Activated naive CD4-positive, alpha-beta T cell treated with Interleukin-2 at 50 U/mL for 16 hours (primary cell): ENCODE measurements at regions not wholly inside any gene's neighbourhood (a gene's known extent, or its start where the extent isn't known, plus 50 kb on each side); places are given as distances from the start of the nearest gene placed in this dataset.

ENCODE experiments used
- DNase-seq: peaks from one replicate; pipeline ENCODE4 v3.0.0-alpha.2; 2020

- no peak for DNase-seq
These were observed 1438.1 kb upstream of the TENM3 start for GRCh38 chr4:180805101-180805500.

GRCh38 chr4:180808862-180809261 lies 1434.3 kb upstream of the TENM3 start:
- DNase-seq: no peak

- DNase-seq: no peak
These were observed 1433.8 kb upstream of the TENM3 start for GRCh38 chr4:180809439-180809838.

GRCh38 chr4:180810581-180810980 lies 1432.6 kb upstream of the TENM3 start:
- DNase-seq: no peak

- no peak for DNase-seq
These were observed 1431.6 kb upstream of the TENM3 start for GRCh38 chr4:180811556-180811955.

- no peak for DNase-seq
These were observed 1430.4 kb upstream of the TENM3 start for GRCh38 chr4:180812783-180813182.

- no peak for DNase-seq
These were observed 1428.3 kb upstream of the TENM3 start for GRCh38 chr4:180814875-180815417.

GRCh38 chr4:180817529-180817928 lies 1425.7 kb upstream of the TENM3 start:
- DNase-seq: no peak

GRCh38 chr4:180823108-180823507 lies 1420.1 kb upstream of the TENM3 start:
- DNase-seq: no peak

- DNase-seq: no peak
These were observed 1415.8 kb upstream of the TENM3 start for GRCh38 chr4:180827232-180828009.

GRCh38 chr4:180828455-180829018 lies 1414.7 kb upstream of the TENM3 start:
- no peak for DNase-seq

GRCh38 chr4:180832073-180832472 lies 1411.1 kb upstream of the TENM3 start:
- no peak for DNase-seq

GRCh38 chr4:180840142-180840541 lies 1403.1 kb upstream of the TENM3 start:
- DNase-seq: no peak

- DNase-seq: no peak
These were observed 1392.8 kb upstream of the TENM3 start for GRCh38 chr4:180850318-180850940.

GRCh38 chr4:180852738-180853137 lies 1390.5 kb upstream of the TENM3 start:
- DNase-seq: no peak

GRCh38 chr4:180855184-180855583 lies 1388.0 kb upstream of the TENM3 start:
- no peak for DNase-seq

GRCh38 chr4:180860089-180860720 lies 1383.0 kb upstream of the TENM3 start:
- no peak for DNase-seq

GRCh38 chr4:180861651-180862050 lies 1381.6 kb upstream of the TENM3 start:
- DNase-seq: no peak

GRCh38 chr4:180866933-180867643 lies 1376.1 kb upstream of the TENM3 start:
- no peak for DNase-seq

GRCh38 chr4:180870623-180871022 lies 1372.6 kb upstream of the TENM3 start:
- DNase-seq: no peak

- DNase-seq: no peak
These were observed 1344.9 kb upstream of the TENM3 start for GRCh38 chr4:180898305-180898704.

- no peak for DNase-seq
These were observed 1342.4 kb upstream of the TENM3 start for GRCh38 chr4:180900781-180901180.

GRCh38 chr4:180909279-180909678 lies 1333.9 kb upstream of the TENM3 start:
- DNase-seq: no peak
